Kidney epithelial cell (primary cell): ENCODE measurements at regions not wholly inside any gene's neighbourhood (a gene's known extent, or its start where the extent isn't known, plus 50 kb on each side); places are given as distances from the start of the nearest gene placed in this dataset.

Experiments
- DNase-seq: peaks from one replicate; pipeline ENCODE4 v3.0.0-alpha.2; 2010; ENCODE audit warnings: low read depth
- H3K27me3 ChIP-seq: 2 replicates; pipeline ENCODE4 v1.6.0; 2011; ENCODE audit warnings: low read length; ENCODE audit not compliant: control insufficient read depth, insufficient read depth
- H3K36me3 ChIP-seq: 2 replicates; pipeline ENCODE4 v1.5.1; 2011; ENCODE audit warnings: low read length; ENCODE audit not compliant: control insufficient read depth, insufficient read depth
- H3K4me3 ChIP-seq: 2 replicates; pipeline ENCODE4 v1.5.1; 2011; ENCODE audit warnings: low read depth, mild to moderate bottlenecking, control low read depth, low read length
- TF ChIP-seq, protein P1 (sequence below): IDR thresholded peaks from 2 replicates; pipeline ENCODE4 v1.5.1; 2011; ENCODE audit warnings: mild to moderate bottlenecking, moderate library complexity, low read length, control low read depth, inconsistent platforms; ENCODE audit not compliant: insufficient read depth, poor library complexity, severe bottlenecking

DNA sequence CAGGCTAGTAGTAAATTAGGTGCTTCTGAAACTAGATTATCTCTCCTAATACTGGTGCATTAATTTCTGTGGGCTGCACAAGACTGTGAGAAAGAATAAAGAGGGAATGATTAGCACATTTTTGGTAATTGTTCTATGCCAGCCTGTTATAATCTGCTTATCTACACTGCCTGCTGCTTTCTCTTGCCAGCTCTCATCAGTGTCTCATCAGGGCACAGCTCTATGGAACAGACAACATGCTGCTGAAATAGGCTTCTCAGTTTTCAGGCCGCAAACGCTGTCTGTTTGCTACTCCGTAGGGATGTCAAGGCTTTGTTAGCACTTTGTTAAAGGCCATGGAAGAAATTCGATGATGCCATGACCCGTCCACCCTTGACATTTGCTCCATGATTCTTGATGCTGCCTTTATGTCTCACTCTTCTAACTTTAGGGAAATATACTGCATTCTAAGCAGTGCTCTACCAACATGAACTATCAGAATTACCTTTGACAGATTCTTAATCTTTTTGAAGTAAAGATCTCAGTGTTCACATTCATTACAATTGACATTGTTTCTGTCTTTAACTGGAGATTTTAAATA is 84.0 kb upstream of the PRR20A start:
- H3K27me3 ChIP-seq, result no peaks in the 10 kb centered on the region
- TF ChIP-seq, protein P1, sequence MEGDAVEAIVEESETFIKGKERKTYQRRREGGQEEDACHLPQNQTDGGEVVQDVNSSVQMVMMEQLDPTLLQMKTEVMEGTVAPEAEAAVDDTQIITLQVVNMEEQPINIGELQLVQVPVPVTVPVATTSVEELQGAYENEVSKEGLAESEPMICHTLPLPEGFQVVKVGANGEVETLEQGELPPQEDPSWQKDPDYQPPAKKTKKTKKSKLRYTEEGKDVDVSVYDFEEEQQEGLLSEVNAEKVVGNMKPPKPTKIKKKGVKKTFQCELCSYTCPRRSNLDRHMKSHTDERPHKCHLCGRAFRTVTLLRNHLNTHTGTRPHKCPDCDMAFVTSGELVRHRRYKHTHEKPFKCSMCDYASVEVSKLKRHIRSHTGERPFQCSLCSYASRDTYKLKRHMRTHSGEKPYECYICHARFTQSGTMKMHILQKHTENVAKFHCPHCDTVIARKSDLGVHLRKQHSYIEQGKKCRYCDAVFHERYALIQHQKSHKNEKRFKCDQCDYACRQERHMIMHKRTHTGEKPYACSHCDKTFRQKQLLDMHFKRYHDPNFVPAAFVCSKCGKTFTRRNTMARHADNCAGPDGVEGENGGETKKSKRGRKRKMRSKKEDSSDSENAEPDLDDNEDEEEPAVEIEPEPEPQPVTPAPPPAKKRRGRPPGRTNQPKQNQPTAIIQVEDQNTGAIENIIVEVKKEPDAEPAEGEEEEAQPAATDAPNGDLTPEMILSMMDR, result no peak
- no peaks in the 10 kb centered on the region for H3K36me3 ChIP-seq
- no peak overlapping the region for H3K4me3 ChIP-seq
- no peak for DNase-seq

DNA sequence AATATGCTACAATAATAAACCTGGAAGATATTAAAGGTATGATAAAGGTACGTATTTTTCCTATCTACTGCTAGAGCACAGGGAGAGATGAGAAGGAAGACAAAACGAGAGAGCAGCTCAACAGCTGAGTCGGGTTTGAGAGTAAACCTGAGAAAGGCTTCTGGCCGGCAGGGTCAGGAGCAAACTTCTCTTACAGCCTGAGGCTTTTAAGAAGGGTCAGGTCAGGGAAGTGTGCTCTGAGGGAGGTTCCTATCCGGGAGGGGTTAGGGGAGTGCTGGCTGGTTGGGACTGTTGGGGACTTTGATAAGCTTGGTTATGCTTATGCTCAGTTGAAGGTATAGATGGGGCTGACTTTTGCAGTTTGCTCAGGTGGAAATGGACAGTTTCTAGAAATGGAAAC is 77.7 kb upstream of the PRR20A start:
- Histone ChIP-seq H3K27me3 (no peaks in the 10 kb centered on the region), H3K36me3 (no peaks in the 10 kb centered on the region), H3K4me3 (no peak overlapping the region)
- TF ChIP-seq, protein P1, result no peak
- DNase-seq, result no peak

DNA sequence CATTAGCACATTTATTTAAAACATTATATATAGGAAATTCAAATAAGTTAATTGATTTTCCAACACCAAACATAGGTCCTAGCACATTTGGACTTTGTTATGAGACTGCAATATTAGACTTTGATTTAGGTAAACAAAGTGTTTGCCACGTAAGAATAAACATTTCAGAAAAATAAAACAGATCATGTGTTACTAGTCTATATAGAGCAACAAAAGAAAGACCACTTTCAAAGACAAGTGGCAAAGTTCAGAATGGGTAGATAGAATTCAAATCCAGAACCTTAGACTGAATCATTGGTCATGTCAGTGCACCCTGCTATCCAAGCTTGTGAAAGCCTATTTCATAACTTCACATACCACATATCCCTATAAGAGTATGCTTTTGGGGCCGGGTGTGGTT is 66.7 kb upstream of the PRR20A start:
- no peak for DNase-seq
- no peaks in the 10 kb centered on the region for H3K36me3 ChIP-seq
- H3K27me3 ChIP-seq, result no peaks in the 10 kb centered on the region
- no peak overlapping the region for H3K4me3 ChIP-seq
- TF ChIP-seq, protein P1, result no peak

DNA sequence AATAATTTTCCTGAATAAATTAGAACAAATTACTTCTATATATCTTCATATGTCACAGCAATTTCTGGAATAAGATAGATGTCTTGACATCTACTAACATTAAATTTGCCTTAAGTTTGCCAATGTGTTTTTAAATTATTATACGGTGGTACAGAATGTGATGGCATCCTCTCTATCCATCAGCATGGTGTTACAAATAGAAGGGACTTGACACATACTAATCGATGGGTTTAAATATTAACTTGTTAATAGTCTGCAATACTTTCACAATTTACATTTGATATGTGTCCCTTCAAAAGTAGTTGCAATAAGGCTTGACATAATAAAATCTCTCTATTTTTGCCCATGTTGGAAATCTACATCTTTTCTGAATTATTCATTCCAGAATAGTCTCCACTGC is 65.1 kb upstream of the PRR20A start:
- TF ChIP-seq, protein P1, result no peak
- no peak overlapping the region for H3K4me3 ChIP-seq
- no peak for DNase-seq
- no peaks in the 10 kb centered on the region for H3K36me3 ChIP-seq
- no peaks in the 10 kb centered on the region for H3K27me3 ChIP-seq

DNA sequence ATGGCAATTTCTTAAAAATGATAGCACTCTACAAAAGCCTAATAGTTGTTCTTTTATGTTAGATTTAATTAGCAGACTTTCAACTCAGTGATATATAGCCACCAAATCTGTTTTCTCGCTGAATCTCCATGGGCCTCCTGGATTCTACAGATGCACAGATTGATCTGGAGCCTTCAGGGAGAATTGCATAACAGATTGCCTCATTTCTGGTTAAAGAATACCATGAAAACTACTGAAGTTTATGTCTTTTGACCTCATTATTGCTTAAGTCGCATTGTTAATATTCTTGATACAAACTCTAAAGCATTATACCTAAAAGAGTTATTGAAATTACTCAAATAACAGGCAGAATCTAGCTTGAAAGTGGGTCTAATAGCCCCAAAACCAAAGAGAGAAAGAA is 53.7 kb upstream of the PRR20A start:
- DNase-seq, result no peak
- TF ChIP-seq, protein P1, result no peak
- H3K36me3 ChIP-seq, result no peaks in the 10 kb centered on the region
- no peaks in the 10 kb centered on the region for H3K27me3 ChIP-seq
- H3K4me3 ChIP-seq, result no peak overlapping the region
